ENCODE measurements at regions not wholly inside any gene's neighbourhood (a gene's known extent, or its start where the extent isn't known, plus 50 kb on each side); places are given as distances from the start of the nearest gene placed in this dataset.

- H3K27me3 ChIP-seq (ENCODE audit: low read depth, low read length) = peaks cover 9% of the 10 kb centered on the region; the same call in 1 of the 2 replicates
- no peak overlapping the region for H2AFZ ChIP-seq (ENCODE audit: low read depth, low read length)
- no peak overlapping the region for H3K4me2 ChIP-seq (ENCODE audit: low read length)
- no peak overlapping the region for H3K4me3 ChIP-seq (ENCODE audit: low read length)
- H4K20me1 ChIP-seq (ENCODE audit: insufficient read depth, low read length) = no peaks in the 10 kb centered on the region
- no peak overlapping the region for H3K27ac ChIP-seq (ENCODE audit: low read length)
- H3K79me2 ChIP-seq (ENCODE audit: low read length) = no peaks in the 10 kb centered on the region
- H3K9me3 ChIP-seq (ENCODE audit: insufficient read depth, low read length) = no peaks in the 10 kb centered on the region
- H3K9ac ChIP-seq (ENCODE audit: low read length) = no peak overlapping the region
- peaks cover 38% of the 10 kb centered on the region for H3K4me1 ChIP-seq (ENCODE audit: low read length)
- TF ChIP-seq EZH2phosphoT487 (IDR thresholded peaks at IDR 0.05; ENCODE audit: low read depth) (no peak), CTCF (IDR thresholded peaks at IDR 0.05; ENCODE audit: low read depth, low read length) (no peak)
- no peaks in the 10 kb centered on the region for H3K36me3 ChIP-seq (replicated peaks; ENCODE audit: low read depth, low read length)
Measured at GRCh38 chr2:17107871-17108270, 410.4 kb downstream of the RAD51AP2 start.

- Histone ChIP-seq H2AFZ (ENCODE audit: low read depth, low read length) (no peak overlapping the region), H3K9ac (ENCODE audit: low read length) (no peak overlapping the region), H3K4me2 (ENCODE audit: low read length) (no peak overlapping the region), H3K4me1 (ENCODE audit: low read length) (peaks cover 38% of the 10 kb centered on the region), H3K79me2 (ENCODE audit: low read length) (no peaks in the 10 kb centered on the region), H3K4me3 (ENCODE audit: low read length) (no peak overlapping the region), H3K27ac (ENCODE audit: low read length) (no peak overlapping the region), H3K9me3 (ENCODE audit: insufficient read depth, low read length) (no peaks in the 10 kb centered on the region), H3K36me3 (replicated peaks; ENCODE audit: low read depth, low read length) (no peaks in the 10 kb centered on the region), H4K20me1 (ENCODE audit: insufficient read depth, low read length) (no peaks in the 10 kb centered on the region), H3K27me3 (ENCODE audit: low read depth, low read length) (peaks cover 9% of the 10 kb centered on the region; the same call in 1 of the 2 replicates)
- TF ChIP-seq EZH2phosphoT487 (IDR thresholded peaks at IDR 0.05; ENCODE audit: low read depth) = no peak
- no peak for TF ChIP-seq CTCF (IDR thresholded peaks at IDR 0.05; ENCODE audit: low read depth, low read length)
Measured at GRCh38 chr2:17107151-17107550, 411.1 kb downstream of the RAD51AP2 start.

- H3K9ac ChIP-seq (ENCODE audit: low read length) = no peak overlapping the region
- no peaks in the 10 kb centered on the region for H3K36me3 ChIP-seq (replicated peaks; ENCODE audit: low read depth, low read length)
- H3K27ac ChIP-seq (ENCODE audit: low read length) = no peak overlapping the region
- H3K27me3 ChIP-seq (ENCODE audit: low read depth, low read length) = peaks cover 9% of the 10 kb centered on the region; the same call in 1 of the 2 replicates
- no peaks in the 10 kb centered on the region for H4K20me1 ChIP-seq (ENCODE audit: insufficient read depth, low read length)
- H3K79me2 ChIP-seq (ENCODE audit: low read length) = no peaks in the 10 kb centered on the region
- no peaks in the 10 kb centered on the region for H3K9me3 ChIP-seq (ENCODE audit: insufficient read depth, low read length)
- no peak overlapping the region for H3K4me2 ChIP-seq (ENCODE audit: low read length)
- no peak overlapping the region for H2AFZ ChIP-seq (ENCODE audit: low read depth, low read length)
- no peak overlapping the region for H3K4me3 ChIP-seq (ENCODE audit: low read length)
- H3K4me1 ChIP-seq (ENCODE audit: low read length) = peaks cover 38% of the 10 kb centered on the region
- no peak for TF ChIP-seq CTCF (IDR thresholded peaks at IDR 0.05; ENCODE audit: low read depth, low read length)
- no peak for TF ChIP-seq EZH2phosphoT487 (IDR thresholded peaks at IDR 0.05; ENCODE audit: low read depth)
Measured at GRCh38 chr2:17106418-17106817, 411.8 kb downstream of the RAD51AP2 start.

- Histone ChIP-seq H3K4me2 (ENCODE audit: low read length) (peak overlapping the region; percentile 73), H3K9me3 (ENCODE audit: insufficient read depth, low read length) (no peaks in the 10 kb centered on the region), H3K4me3 (ENCODE audit: low read length) (peak overlapping the region; percentile 31), H2AFZ (ENCODE audit: low read depth, low read length) (0 out of 2 replicates have a peak overlapping the region, but pooled peaks have one; percentile 41), H3K4me1 (ENCODE audit: low read length) (peaks cover 33% of the 10 kb centered on the region), H3K27me3 (ENCODE audit: low read depth, low read length) (peaks cover 9% of the 10 kb centered on the region; the same call in 1 of the 2 replicates), H3K27ac (ENCODE audit: low read length) (no peak overlapping the region), H3K36me3 (replicated peaks; ENCODE audit: low read depth, low read length) (no peaks in the 10 kb centered on the region), H3K79me2 (ENCODE audit: low read length) (no peaks in the 10 kb centered on the region), H3K9ac (ENCODE audit: low read length) (no peak overlapping the region; the same call in 1 of the 2 replicates), H4K20me1 (ENCODE audit: insufficient read depth, low read length) (no peaks in the 10 kb centered on the region)
- TF ChIP-seq EZH2phosphoT487 (IDR thresholded peaks at IDR 0.05; ENCODE audit: low read depth) (no peak), CTCF (IDR thresholded peaks at IDR 0.05; ENCODE audit: low read depth, low read length) (no peak)
Measured at GRCh38 chr2:17104454-17104853, 413.8 kb downstream of the RAD51AP2 start.
